IMR-90 (cell line): ENCODE measurements at regions not wholly inside any gene's neighbourhood (a gene's known extent, or its start where the extent isn't known, plus 50 kb on each side); places are given as distances from the start of the nearest gene placed in this dataset.

ENCODE experiments used
- ATAC-seq: fragments of 200-7000 bp; cut with Tn5 transposase; 2 replicates; pipeline ENCODE4 v1.9.1; 2020; ENCODE audit warnings: low read depth, mild to moderate bottlenecking, moderate library complexity
- BruUV-seq: library from RNA; stranded (reverse); fragments of 400-500 nt; replicated peaks from 2 replicates; lab custom pipeline; 2021; lab: Mats Ljungman, UMichigan
- CTCF ChIA-PET: fragments of 300-600 bp; formaldehyde crosslinking; extraction: SDS; loops from one replicate; lab custom pipeline; 2021; ENCODE audit warnings: antibody characterized with exemption; lab: Yijun Ruan, JAX
- POLR2A ChIA-PET: fragments of 300-600 bp; sonication (Branson Sonifier 250); formaldehyde crosslinking; loops from one replicate; lab custom pipeline; 2022; ENCODE audit warnings: antibody characterized with exemption; ENCODE audit not compliant: unreplicated experiment; lab: Charles Lee
- DNase-seq: peaks from one replicate; pipeline ENCODE4 v3.0.0; 2013
- H2AFZ ChIP-seq: replicated peaks from 2 replicates; pipeline ENCODE3; 2013; ENCODE audit warnings: low read length, mild to moderate bottlenecking; ENCODE audit not compliant: poor library complexity
- H2AK5ac ChIP-seq: 2 replicates; pipeline ENCODE4 v1.6.1; 2013; ENCODE audit warnings: low read depth, low read length, inconsistent platforms
- H2AK9ac ChIP-seq: replicated peaks from 2 replicates; pipeline ENCODE3; 2013; ENCODE audit warnings: mild to moderate bottlenecking, low read depth, low read length, moderate library complexity; ENCODE audit not compliant: poor library complexity
- H2BK120ac ChIP-seq: 2 replicates; pipeline ENCODE4 v1.6.1; 2013; ENCODE audit warnings: low read depth, low read length, inconsistent platforms
- H2BK15ac ChIP-seq: 3 replicates; pipeline ENCODE4 v1.6.1; 2013; ENCODE audit warnings: low read depth, low read length, inconsistent platforms
- H2BK20ac ChIP-seq: 2 replicates; pipeline ENCODE4 v1.6.1; 2013; ENCODE audit warnings: low read depth, mild to moderate bottlenecking, inconsistent platforms, low read length, moderate library complexity
- H2BK5ac ChIP-seq: 2 replicates; pipeline ENCODE4 v1.6.1; 2013; ENCODE audit warnings: mild to moderate bottlenecking, low read depth, low read length, inconsistent platforms; ENCODE audit not compliant: poor library complexity, severe bottlenecking
- H3K14ac ChIP-seq: replicated peaks from 2 replicates; pipeline ENCODE4 v1.6.1; 2013; ENCODE audit warnings: low read depth, low read length, inconsistent platforms
- H3K18ac ChIP-seq: 2 replicates; pipeline ENCODE4 v1.6.1; 2013; ENCODE audit warnings: low read depth, low read length, control low read depth
- H3K23ac ChIP-seq: 2 replicates; pipeline ENCODE4 v1.6.1; 2013; ENCODE audit warnings: low read depth, low read length, inconsistent platforms
- H3K27ac ChIP-seq: 2 replicates; pipeline ENCODE4 v1.5.1; 2013; ENCODE audit warnings: mild to moderate bottlenecking, control low read depth, low read length; ENCODE audit not compliant: insufficient read depth
- H3K27me3 ChIP-seq: 2 replicates; pipeline ENCODE4 v1.6.1; 2013; ENCODE audit warnings: low read length; ENCODE audit not compliant: control insufficient read depth, insufficient read depth
- H3K36me3 ChIP-seq: 2 replicates; pipeline ENCODE4 v1.6.1; 2013; ENCODE audit warnings: low read length, mixed read lengths; ENCODE audit not compliant: control insufficient read depth, insufficient read depth
- H3K4ac ChIP-seq: 2 replicates; pipeline ENCODE4 v1.6.1; 2013; ENCODE audit warnings: low read depth, low read length, inconsistent platforms
- H3K4me1 ChIP-seq: 2 replicates; pipeline ENCODE4 v1.6.1; 2013; ENCODE audit warnings: low read length, mixed read lengths; ENCODE audit not compliant: control insufficient read depth, insufficient read depth
- H3K4me2 ChIP-seq: 2 replicates; pipeline ENCODE4 v1.6.1; 2013; ENCODE audit warnings: low read depth, mild to moderate bottlenecking, control low read depth, low read length, moderate library complexity
- H3K4me3 ChIP-seq: 2 replicates; pipeline ENCODE4 v1.5.1; 2013; ENCODE audit warnings: low read depth, mild to moderate bottlenecking, control low read depth, low read length, moderate library complexity; ENCODE audit not compliant: insufficient read depth
- H3K56ac ChIP-seq: 2 replicates; pipeline ENCODE4 v1.6.1; 2013; ENCODE audit warnings: low read length, inconsistent platforms; ENCODE audit not compliant: insufficient read depth; ENCODE audit errors: extremely low read depth
- H3K79me1 ChIP-seq, 2 experiments: 2 replicates each; pipeline ENCODE4 v1.6.1; 2013; ENCODE audit warnings: low read length in 2 of 2, inconsistent platforms in 1 of 2, low read depth in 1 of 2
- H3K9ac ChIP-seq: 2 replicates; pipeline ENCODE4 v1.6.1; 2013; ENCODE audit warnings: low read depth, low read length, control low read depth
- H3K9me1 ChIP-seq: 2 replicates; pipeline ENCODE4 v1.6.1; 2013; ENCODE audit warnings: low read length, inconsistent platforms; ENCODE audit not compliant: insufficient read depth
- H3K9me3 ChIP-seq: 2 replicates; pipeline ENCODE4 v1.6.1; 2013; ENCODE audit warnings: low read length; ENCODE audit not compliant: control insufficient read depth, insufficient read depth
- H4K20me1 ChIP-seq: 2 replicates; pipeline ENCODE4 v1.6.1; 2013; ENCODE audit warnings: low read length, inconsistent platforms; ENCODE audit not compliant: insufficient read depth
- H4K5ac ChIP-seq: 2 replicates; pipeline ENCODE4 v1.6.1; 2013; ENCODE audit warnings: mild to moderate bottlenecking, low read depth, low read length, control low read depth
- H4K8ac ChIP-seq, 2 experiments: 2 replicates each; pipeline ENCODE4 v1.6.1; 2013; ENCODE audit warnings: low read depth in 2 of 2, low read length in 2 of 2, control low read depth in 1 of 2, inconsistent platforms in 1 of 2
- H4K91ac ChIP-seq: 2 replicates; pipeline ENCODE4 v1.6.1; 2013; ENCODE audit warnings: low read depth, low read length, inconsistent platforms; ENCODE audit not compliant: insufficient read depth
- MAZ ChIP-seq: IDR thresholded peaks from 2 replicates; pipeline ENCODE4 v1.6.1; 2012; ENCODE audit warnings: low read depth, mild to moderate bottlenecking, low read length, improper control_type of control experiment, moderate library complexity, borderline replicate concordance
- WGBS, 2 experiments: methylation state at CpG; one replicate each; pipeline versions ENCODE4 v1.1.5 to v1.1.7; 2013; ENCODE audit warnings: missing lambda C conversion rate in 2 of 2; ENCODE audit not compliant: insufficient read length in 1 of 2; ENCODE audit errors: extremely low coverage in 2 of 2; 5-methylcytosine and 5-hydroxymethylcytosine counted together
- dilution Hi-C: fragments of 300-500 bp; cut with HindIII; formaldehyde crosslinking; loops from one replicate; pipeline ENCODE4 v1.14.3; 2018; ENCODE audit warnings: low sequenced_read_pairs; ENCODE audit not compliant: unreplicated experiment
- in situ Hi-C: fragments of 300-500 bp; cut with MboI; formaldehyde crosslinking; loops from 3 replicates; pipeline ENCODE4 v1.14.3; 2019; ENCODE audit warnings: low sequenced_read_pairs, inconsistent platforms, mixed read lengths
- intact Hi-C: fragments of 100-400 bp; cut with micrococcal nuclease; formaldehyde crosslinking; loops from 2 replicates; pipeline ENCODE4 v1.10.0; 2022
- TF ChIP-seq, protein P1 (sequence below): fragments of 150-350 bp; IDR thresholded peaks from 2 replicates; pipeline ENCODE4 v1.6.1; 2016; ENCODE audit warnings: low read depth, mild to moderate bottlenecking, low read length, moderate library complexity, borderline replicate concordance

DNA sequence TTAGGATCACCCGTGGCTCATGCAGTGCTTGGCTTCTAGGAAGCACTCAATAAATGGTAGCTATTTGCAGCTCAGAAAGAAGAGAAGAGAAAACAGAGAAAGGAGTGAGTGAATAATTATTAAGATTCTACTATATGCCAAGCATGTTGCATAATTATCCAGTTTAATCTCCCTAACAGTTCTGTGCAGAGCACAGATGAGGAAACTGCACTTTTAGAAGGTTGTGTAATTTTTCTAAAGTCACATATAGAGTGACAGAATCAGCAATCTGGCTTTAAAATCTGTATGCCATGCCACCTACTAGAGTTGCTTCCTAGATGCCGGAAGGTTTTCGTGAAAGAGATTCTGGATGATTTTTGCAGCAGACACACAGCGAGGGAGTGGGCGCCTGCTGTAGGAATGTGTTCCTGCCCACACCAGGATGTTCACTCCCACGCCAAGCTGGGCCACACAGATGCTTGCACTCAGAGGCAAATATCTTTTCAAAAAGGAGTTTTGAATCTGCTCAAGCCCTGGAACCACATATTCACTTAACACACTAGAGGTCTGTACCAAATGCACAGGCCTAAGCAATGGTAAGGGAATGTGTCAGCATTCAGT lies 50.2 kb upstream of the SMCO2 start:
- Histone ChIP-seq H2BK20ac (no peak overlapping the region), H4K20me1 (no peaks in the 10 kb centered on the region), H2AK9ac (no peak overlapping the region), H4K91ac (no peak overlapping the region), H3K4me1 (no peaks in the 10 kb centered on the region), H3K9ac (no peak overlapping the region), H3K27ac (no peak overlapping the region), H4K8ac (no peak overlapping the region), H4K5ac (no peak overlapping the region), H2BK120ac (no peak overlapping the region), H3K9me3 (no peaks in the 10 kb centered on the region), H3K18ac (no peak overlapping the region), H3K4ac (no peak overlapping the region), H3K4me2 (no peak overlapping the region), H3K79me1 (no peaks in the 10 kb centered on the region), H2BK5ac (no peak overlapping the region), H2AK5ac (no peak overlapping the region), H3K9me1 (peaks cover 8% of the 10 kb centered on the region), H3K27me3 (no peaks in the 10 kb centered on the region), H2AFZ (no peak overlapping the region), H3K4me3 (no peak overlapping the region), H3K23ac (no peak overlapping the region), H3K56ac (no peak overlapping the region), H3K14ac (no peak overlapping the region), H3K36me3 (peaks cover 4% of the 10 kb centered on the region; the same call in 1 of the 2 replicates), H2BK15ac (no peak overlapping the region)
- WGBS, 2 experiments, result 97% methylated on average over 4 of the region's 6 CpGs; no CpG with 5 or more reads in 1 of the 2 experiments
- DNase-seq (no peak), ATAC-seq (no peak)
- BruUV-seq, result no TSS peak
- dilution Hi-C loops (no loop called here), intact Hi-C loops (no loop called here), in situ Hi-C loops (no loop called here)
- ChIA-PET CTCF (no interaction called here), POLR2A (no interaction called here)
- no peak for TF ChIP-seq MAZ
- TF ChIP-seq, protein P1, sequence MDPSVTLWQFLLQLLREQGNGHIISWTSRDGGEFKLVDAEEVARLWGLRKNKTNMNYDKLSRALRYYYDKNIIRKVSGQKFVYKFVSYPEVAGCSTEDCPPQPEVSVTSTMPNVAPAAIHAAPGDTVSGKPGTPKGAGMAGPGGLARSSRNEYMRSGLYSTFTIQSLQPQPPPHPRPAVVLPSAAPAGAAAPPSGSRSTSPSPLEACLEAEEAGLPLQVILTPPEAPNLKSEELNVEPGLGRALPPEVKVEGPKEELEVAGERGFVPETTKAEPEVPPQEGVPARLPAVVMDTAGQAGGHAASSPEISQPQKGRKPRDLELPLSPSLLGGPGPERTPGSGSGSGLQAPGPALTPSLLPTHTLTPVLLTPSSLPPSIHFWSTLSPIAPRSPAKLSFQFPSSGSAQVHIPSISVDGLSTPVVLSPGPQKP, result no peak
